ENCODE measurements at regions not wholly inside any gene's neighbourhood (a gene's known extent, or its start where the extent isn't known, plus 50 kb on each side); places are given as distances from the start of the nearest gene placed in this dataset.

DNA sequence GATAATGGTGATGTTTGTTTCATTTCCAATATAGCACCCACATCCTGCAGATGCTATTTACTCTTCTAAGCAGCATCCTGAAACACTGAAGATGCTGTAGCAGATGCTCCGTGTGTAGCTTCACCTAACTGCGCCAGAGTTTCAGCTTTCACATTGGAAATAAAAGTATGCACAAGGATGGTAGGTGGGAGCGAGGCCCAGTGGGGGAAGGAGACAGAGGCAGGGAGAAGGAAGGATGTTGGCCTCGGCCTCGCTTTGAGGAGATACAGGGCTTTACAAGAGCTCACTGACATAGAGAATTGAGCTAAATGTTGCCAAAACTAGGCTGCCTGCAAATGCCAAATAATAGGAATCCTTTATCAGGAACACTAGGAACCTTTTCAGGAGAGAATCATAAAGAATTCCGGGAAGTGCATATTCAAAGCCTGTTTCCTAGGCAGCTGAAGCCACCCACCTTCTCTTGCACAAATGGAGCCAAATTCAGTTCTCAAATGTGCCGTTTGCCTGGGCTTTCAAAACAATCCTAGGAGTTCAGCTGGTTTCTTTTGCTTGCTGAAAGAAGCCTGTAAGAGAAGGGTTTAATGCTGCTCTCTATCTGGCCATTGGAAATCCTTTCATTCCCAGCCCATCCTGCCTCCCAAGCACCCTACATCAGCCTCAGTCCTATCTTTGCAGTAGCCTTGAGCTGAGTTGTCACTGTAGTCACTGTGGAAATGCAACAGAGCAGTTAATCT is 135.4 kb upstream of the ATP1B1 start:
- TF ChIP-seq, protein P1, sequence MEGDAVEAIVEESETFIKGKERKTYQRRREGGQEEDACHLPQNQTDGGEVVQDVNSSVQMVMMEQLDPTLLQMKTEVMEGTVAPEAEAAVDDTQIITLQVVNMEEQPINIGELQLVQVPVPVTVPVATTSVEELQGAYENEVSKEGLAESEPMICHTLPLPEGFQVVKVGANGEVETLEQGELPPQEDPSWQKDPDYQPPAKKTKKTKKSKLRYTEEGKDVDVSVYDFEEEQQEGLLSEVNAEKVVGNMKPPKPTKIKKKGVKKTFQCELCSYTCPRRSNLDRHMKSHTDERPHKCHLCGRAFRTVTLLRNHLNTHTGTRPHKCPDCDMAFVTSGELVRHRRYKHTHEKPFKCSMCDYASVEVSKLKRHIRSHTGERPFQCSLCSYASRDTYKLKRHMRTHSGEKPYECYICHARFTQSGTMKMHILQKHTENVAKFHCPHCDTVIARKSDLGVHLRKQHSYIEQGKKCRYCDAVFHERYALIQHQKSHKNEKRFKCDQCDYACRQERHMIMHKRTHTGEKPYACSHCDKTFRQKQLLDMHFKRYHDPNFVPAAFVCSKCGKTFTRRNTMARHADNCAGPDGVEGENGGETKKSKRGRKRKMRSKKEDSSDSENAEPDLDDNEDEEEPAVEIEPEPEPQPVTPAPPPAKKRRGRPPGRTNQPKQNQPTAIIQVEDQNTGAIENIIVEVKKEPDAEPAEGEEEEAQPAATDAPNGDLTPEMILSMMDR (conservative IDR thresholded peaks at IDR 0.05; ENCODE audit: low read length) = no peak
- no peak for TF ChIP-seq EZH2phosphoT487 (IDR thresholded peaks at IDR 0.05; ENCODE audit: borderline replicate concordance, low read depth, low read length)
